ENCODE measurements at regions not wholly inside any gene's neighbourhood (a gene's known extent, or its start where the extent isn't known, plus 50 kb on each side); places are given as distances from the start of the nearest gene placed in this dataset.

DNA sequence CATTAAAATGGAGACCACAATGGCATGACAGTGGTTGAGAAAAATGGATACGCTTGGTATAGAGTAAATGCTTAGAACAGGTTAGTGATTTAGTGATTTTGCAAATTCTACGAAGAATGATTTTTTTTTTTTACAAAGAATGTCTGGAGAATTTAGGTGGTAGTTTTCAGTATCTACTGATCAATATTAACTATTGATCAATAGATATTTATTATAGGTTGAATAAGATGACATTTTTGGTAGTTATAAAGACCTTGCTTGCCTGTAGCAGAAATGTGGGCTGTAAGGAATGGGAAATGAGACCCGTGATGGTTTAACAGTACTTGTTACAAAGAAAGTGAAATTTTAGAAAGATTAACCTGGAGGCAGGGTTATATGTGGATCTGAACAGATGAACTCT, 137.5 kb downstream of the NR2F2 start:
- TF ChIP-seq TAF1 (IDR thresholded peaks at IDR 0.05; ENCODE audit: low read depth) (no peak), CEBPB (IDR thresholded peaks at IDR 0.05) (no peak), TEAD4 (IDR thresholded peaks at IDR 0.05) (no peak), YY1 (IDR thresholded peaks at IDR 0.05; ENCODE audit: low read depth) (no peak), FOXM1 (IDR thresholded peaks at IDR 0.05; ENCODE audit: borderline replicate concordance, low read depth) (no peak), EP300 (IDR thresholded peaks at IDR 0.05; ENCODE audit: borderline replicate concordance) (no peak), RAD21 (IDR thresholded peaks at IDR 0.05; ENCODE audit: low read depth) (no peak), ZBTB7A (IDR thresholded peaks at IDR 0.05; ENCODE audit: low read depth) (no peak), TCF12 (IDR thresholded peaks at IDR 0.05; ENCODE audit: low read depth) (no peak), EGR1 (IDR thresholded peaks at IDR 0.05) (no peak), CREB1 (IDR thresholded peaks at IDR 0.05; ENCODE audit: low read depth) (no peak), NFIC (IDR thresholded peaks at IDR 0.05) (no peak)
- TF ChIP-seq, protein P1, sequence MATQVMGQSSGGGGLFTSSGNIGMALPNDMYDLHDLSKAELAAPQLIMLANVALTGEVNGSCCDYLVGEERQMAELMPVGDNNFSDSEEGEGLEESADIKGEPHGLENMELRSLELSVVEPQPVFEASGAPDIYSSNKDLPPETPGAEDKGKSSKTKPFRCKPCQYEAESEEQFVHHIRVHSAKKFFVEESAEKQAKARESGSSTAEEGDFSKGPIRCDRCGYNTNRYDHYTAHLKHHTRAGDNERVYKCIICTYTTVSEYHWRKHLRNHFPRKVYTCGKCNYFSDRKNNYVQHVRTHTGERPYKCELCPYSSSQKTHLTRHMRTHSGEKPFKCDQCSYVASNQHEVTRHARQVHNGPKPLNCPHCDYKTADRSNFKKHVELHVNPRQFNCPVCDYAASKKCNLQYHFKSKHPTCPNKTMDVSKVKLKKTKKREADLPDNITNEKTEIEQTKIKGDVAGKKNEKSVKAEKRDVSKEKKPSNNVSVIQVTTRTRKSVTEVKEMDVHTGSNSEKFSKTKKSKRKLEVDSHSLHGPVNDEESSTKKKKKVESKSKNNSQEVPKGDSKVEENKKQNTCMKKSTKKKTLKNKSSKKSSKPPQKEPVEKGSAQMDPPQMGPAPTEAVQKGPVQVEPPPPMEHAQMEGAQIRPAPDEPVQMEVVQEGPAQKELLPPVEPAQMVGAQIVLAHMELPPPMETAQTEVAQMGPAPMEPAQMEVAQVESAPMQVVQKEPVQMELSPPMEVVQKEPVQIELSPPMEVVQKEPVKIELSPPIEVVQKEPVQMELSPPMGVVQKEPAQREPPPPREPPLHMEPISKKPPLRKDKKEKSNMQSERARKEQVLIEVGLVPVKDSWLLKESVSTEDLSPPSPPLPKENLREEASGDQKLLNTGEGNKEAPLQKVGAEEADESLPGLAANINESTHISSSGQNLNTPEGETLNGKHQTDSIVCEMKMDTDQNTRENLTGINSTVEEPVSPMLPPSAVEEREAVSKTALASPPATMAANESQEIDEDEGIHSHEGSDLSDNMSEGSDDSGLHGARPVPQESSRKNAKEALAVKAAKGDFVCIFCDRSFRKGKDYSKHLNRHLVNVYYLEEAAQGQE (IDR thresholded peaks at IDR 0.05; ENCODE audit: low read depth): no peak

DNA sequence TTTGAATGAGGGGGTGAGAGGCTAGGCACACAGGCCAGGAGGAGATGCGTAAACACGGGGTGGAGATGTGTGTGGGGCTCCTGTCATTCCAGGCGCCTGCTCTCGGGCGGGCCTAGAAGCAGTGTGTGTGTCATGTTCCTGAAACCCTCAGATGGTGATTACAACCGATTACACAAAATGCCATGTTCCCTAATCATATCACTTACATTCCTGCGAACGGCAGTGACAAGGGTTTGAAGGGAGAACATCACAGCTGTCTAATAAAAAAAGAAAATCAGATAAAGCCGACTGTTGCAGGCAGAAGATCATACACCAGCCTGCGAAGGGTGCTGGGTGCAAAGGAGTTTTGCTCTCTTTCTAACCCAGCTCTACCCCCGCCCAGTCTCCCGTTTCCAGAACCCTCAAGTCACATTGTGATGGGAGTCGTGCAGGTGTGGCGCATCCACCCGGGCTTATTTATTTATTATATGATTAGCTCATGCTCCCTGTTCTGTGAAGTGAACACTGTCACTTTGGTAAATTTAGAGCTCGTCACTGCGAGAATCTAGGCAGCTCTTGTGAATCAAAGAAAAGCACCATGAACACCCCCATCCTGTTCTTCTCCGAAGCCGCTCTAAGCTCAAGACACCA, 140.3 kb downstream of the NR2F2 start:
- TF ChIP-seq, protein P2, sequence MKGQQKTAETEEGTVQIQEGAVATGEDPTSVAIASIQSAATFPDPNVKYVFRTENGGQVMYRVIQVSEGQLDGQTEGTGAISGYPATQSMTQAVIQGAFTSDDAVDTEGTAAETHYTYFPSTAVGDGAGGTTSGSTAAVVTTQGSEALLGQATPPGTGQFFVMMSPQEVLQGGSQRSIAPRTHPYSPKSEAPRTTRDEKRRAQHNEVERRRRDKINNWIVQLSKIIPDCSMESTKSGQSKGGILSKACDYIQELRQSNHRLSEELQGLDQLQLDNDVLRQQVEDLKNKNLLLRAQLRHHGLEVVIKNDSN (IDR thresholded peaks at IDR 0.05): no peak
- TF ChIP-seq YY1 (IDR thresholded peaks at IDR 0.05; ENCODE audit: low read depth) (no peak), ZBTB7A (IDR thresholded peaks at IDR 0.05; ENCODE audit: low read depth) (no peak), NFIC (IDR thresholded peaks at IDR 0.05) (no peak), RAD21 (IDR thresholded peaks at IDR 0.05; ENCODE audit: low read depth) (no peak), EP300 (IDR thresholded peaks at IDR 0.05; ENCODE audit: borderline replicate concordance) (no peak), TCF12 (IDR thresholded peaks at IDR 0.05; ENCODE audit: low read depth) (no peak), TEAD4 (IDR thresholded peaks at IDR 0.05) (no peak), FOXM1 (IDR thresholded peaks at IDR 0.05; ENCODE audit: borderline replicate concordance, low read depth) (no peak)
- TF ChIP-seq, protein P3, sequence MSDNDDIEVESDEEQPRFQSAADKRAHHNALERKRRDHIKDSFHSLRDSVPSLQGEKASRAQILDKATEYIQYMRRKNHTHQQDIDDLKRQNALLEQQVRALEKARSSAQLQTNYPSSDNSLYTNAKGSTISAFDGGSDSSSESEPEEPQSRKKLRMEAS (IDR thresholded peaks at IDR 0.05): no peak

DNA sequence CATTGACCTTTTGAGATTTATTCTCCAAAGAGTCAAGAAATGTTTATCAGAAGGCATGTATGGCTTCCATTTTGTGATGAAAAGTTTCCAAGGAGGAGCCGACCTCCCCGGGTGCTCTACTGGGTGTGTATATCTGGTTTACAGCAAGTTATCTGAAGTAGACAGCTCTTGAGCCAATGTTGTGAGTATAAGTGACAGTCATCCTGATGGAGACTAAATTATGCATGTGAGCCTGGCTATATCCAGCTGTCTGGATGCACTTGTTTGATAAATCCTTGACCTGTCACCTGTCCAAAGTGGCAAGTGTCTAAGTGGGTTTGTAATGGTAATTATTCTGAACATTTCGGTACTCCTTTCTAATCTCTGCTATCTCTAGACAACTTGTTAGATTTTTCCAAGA, 142.2 kb downstream of the NR2F2 start:
- TF ChIP-seq ZBTB7A (IDR thresholded peaks at IDR 0.05; ENCODE audit: low read depth): no peak
- TF ChIP-seq, protein P3 (IDR thresholded peaks at IDR 0.05): no peak
- no peak for TF ChIP-seq TAF1 (IDR thresholded peaks at IDR 0.05; ENCODE audit: low read depth)
- no peak for TF ChIP-seq TCF12 (IDR thresholded peaks at IDR 0.05; ENCODE audit: low read depth)
- no peak for TF ChIP-seq FOXM1 (IDR thresholded peaks at IDR 0.05; ENCODE audit: borderline replicate concordance, low read depth)
- no peak for TF ChIP-seq YY1 (IDR thresholded peaks at IDR 0.05; ENCODE audit: low read depth)
- no peak for TF ChIP-seq RAD21 (IDR thresholded peaks at IDR 0.05; ENCODE audit: low read depth)
- TF ChIP-seq, protein P2 (IDR thresholded peaks at IDR 0.05): no peak
- TF ChIP-seq NFIC (IDR thresholded peaks at IDR 0.05): no peak
- TF ChIP-seq CEBPB (IDR thresholded peaks at IDR 0.05): no peak
- no peak for TF ChIP-seq CREB1 (IDR thresholded peaks at IDR 0.05; ENCODE audit: low read depth)
- no peak for TF ChIP-seq EP300 (IDR thresholded peaks at IDR 0.05; ENCODE audit: borderline replicate concordance)
- TF ChIP-seq, protein P1 (IDR thresholded peaks at IDR 0.05; ENCODE audit: low read depth): no peak
- TF ChIP-seq EGR1 (IDR thresholded peaks at IDR 0.05): no peak
- TF ChIP-seq TEAD4 (IDR thresholded peaks at IDR 0.05): no peak

DNA sequence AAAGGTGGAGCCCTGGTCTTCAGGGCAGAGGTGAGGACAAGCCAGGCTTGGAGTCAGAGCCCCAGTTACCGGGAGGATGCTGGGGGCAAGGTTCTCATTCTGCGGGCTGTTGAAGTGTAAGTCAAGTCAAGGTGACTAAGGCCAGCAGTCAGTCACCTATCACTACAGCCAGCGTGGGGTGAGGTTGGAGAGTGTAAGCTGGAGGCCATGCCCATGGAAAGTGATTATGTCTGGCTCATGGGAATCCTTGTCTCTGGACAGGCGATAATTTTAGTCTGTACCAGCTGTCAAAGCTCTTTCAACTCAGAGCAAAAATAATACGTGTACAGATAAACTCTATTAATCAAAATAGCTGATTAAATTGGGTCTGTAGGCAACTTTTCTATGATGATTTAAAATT, 143.1 kb downstream of the NR2F2 start:
- TF ChIP-seq TAF1 (IDR thresholded peaks at IDR 0.05; ENCODE audit: low read depth) (no peak), TCF12 (IDR thresholded peaks at IDR 0.05; ENCODE audit: low read depth) (no peak), EP300 (IDR thresholded peaks at IDR 0.05; ENCODE audit: borderline replicate concordance) (no peak), RAD21 (IDR thresholded peaks at IDR 0.05; ENCODE audit: low read depth) (no peak), TEAD4 (IDR thresholded peaks at IDR 0.05) (no peak), FOXM1 (IDR thresholded peaks at IDR 0.05; ENCODE audit: borderline replicate concordance, low read depth) (no peak), CREB1 (IDR thresholded peaks at IDR 0.05; ENCODE audit: low read depth) (no peak), NFIC (IDR thresholded peaks at IDR 0.05) (no peak), ZBTB7A (IDR thresholded peaks at IDR 0.05; ENCODE audit: low read depth) (no peak), CEBPB (IDR thresholded peaks at IDR 0.05) (no peak), YY1 (IDR thresholded peaks at IDR 0.05; ENCODE audit: low read depth) (no peak)
- TF ChIP-seq, protein P1 (IDR thresholded peaks at IDR 0.05; ENCODE audit: low read depth): no peak
- TF ChIP-seq, protein P3 (IDR thresholded peaks at IDR 0.05): no peak
- TF ChIP-seq, protein P2 (IDR thresholded peaks at IDR 0.05): no peak
